ENCODE measurements at regions not wholly inside any gene's neighbourhood (a gene's known extent, or its start where the extent isn't known, plus 50 kb on each side); places are given as distances from the start of the nearest gene placed in this dataset.
"Not testable (repeated sequence)": the region's sequence is repeated elsewhere in the genome, so short reads cannot be mapped to it uniquely, and the experiment has no call there.

GRCh38 chr6:55958790-55959189 is 83.4 kb upstream of the BMP5 start:
- DNase-seq (ENCODE audit: extremely low spot score, insufficient read length, low read depth) (no peak), FAIRE-seq (no peak)

GRCh38 chr6:55957961-55958422 is 82.6 kb upstream of the BMP5 start:
- DNase-seq (ENCODE audit: extremely low spot score, insufficient read length, low read depth) (no peak), FAIRE-seq (no peak)

DNA sequence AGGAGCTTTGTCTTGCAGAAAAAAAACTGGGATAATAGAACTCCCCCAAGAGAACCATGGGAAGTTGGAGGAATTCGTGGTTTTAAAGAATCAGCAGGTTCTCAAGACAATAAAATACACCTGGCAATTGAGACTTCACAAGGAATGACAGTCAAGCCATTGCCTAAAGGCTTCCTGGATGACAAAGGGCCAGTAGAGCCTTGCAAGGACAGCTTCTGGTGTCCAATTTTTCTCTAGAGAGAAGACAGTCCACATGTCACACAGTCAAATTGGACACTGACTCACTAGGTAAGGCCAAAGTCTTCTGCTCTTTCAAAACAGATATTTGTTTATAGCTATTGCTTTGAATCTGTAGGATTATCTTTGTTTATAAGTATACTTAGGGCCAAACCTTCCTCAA is 80.3 kb upstream of the BMP5 start:
- DNase-seq (ENCODE audit: extremely low spot score, insufficient read length, low read depth) (no peak), FAIRE-seq (no peak)

GRCh38 chr6:55954436-55954835 is 79.0 kb upstream of the BMP5 start:
- FAIRE-seq (no peak), DNase-seq (ENCODE audit: extremely low spot score, insufficient read length, low read depth) (no peak)

DNA sequence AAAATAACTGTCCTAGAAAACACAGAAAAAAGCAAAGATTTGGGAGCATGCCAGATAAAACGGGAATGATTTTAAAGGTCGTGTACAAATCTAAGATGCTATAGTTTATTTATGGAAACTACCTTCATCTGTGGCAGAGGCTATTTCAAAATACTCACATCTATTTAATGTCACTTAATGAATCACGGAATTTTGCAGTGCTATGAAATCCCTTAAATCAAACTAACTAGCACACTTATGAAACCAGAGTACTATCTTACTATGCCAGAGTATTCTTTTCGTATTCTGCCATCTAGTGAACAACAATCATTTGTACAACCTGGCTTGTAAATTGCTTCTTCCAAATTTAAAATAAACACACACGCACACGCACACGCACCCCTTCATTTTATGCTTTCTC is 77.9 kb upstream of the BMP5 start:
- FAIRE-seq, result no peak
- DNase-seq (ENCODE audit: extremely low spot score, insufficient read length, low read depth), result no peak

DNA sequence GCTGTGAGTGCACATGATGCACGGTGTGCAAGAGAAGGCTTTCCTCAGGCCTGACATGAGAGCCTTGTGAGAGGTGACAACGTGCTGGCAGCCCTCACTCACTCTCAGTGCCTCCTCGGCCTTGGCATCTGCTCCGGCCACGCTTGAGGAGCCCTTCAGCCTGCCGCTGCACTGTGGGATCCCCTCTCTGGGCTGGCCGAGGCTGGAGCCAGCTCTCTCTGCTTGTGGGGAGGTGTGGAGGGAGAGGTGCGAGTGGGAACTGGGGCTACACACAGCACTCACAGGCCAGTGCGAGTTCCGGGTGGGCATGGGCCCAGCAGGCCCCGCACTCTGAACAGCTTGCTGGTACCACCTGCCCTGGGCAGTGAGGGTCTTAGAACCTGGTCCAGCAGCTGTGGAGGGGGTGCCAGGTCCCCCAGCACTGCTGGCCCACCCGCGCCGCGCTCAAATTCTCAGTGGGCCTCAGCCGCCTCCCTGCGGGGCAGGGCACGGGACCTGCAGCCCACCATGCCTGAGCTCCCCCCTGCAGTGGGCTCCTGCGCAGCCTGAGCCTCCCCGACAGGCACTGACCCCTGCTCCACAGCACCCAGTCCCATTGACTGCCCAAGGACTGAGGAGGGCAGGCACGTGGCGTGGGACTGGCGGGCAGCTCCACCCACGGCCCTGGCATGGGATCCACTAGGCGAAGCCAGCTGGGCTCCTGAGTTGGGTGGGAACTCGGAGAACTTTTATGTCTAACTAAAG is 74.9 kb upstream of the BMP5 start:
- no peak for DNase-seq (ENCODE audit: extremely low spot score, insufficient read length, low read depth)
- FAIRE-seq, result no peak

GRCh38 chr6:55943329-55943728 is 67.9 kb upstream of the BMP5 start:
- FAIRE-seq (no peak), DNase-seq (ENCODE audit: extremely low spot score, insufficient read length, low read depth) (no peak)

GRCh38 chr6:55941702-55942101 is 66.3 kb upstream of the BMP5 start:
- DNase-seq (ENCODE audit: extremely low spot score, insufficient read length, low read depth) (no peak), FAIRE-seq (no peak)

DNA sequence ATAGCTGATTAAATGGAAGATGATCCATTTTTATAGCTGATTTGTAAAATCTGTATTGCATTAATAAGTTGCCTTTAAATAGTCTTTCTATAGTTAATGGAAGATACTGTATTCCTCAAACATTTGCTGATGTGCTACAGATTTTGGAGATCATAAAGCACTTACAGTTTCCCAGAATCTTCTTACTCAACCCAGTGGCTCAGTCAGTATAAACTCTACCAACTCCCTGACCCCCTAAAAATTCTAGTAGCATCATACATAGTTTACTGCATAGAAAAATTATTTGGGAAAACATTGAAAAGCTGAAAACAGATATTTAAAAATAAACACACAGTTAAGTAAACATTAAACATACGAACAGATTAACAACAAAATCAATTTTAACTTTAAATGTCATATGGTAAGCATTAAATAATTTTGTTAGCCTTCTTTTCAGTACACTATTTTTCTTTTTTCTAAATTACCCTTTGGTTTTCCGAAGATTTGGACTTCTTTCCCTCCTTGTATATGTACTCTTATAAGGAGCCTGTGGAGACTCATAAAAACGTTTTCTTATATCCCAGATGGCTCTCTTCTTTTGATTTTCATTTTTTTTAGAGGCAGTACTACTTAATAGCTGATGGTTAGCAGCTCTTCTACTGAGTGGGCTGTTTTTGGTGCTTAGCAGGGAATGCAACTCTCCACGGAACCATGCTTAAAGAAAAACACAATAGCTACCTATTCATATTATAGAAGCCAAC is 62.7 kb upstream of the BMP5 start:
- FAIRE-seq, result no peak

GRCh38 chr6:55937261-55937947 is 62.0 kb upstream of the BMP5 start:
- no peak for DNase-seq (ENCODE audit: extremely low spot score, insufficient read length, low read depth)
- FAIRE-seq, result no peak

More for the DNA sequence above, 62.7 kb upstream of the BMP5 start:
- DNase-seq (ENCODE audit: extremely low spot score, insufficient read length, low read depth), result no peak

DNA sequence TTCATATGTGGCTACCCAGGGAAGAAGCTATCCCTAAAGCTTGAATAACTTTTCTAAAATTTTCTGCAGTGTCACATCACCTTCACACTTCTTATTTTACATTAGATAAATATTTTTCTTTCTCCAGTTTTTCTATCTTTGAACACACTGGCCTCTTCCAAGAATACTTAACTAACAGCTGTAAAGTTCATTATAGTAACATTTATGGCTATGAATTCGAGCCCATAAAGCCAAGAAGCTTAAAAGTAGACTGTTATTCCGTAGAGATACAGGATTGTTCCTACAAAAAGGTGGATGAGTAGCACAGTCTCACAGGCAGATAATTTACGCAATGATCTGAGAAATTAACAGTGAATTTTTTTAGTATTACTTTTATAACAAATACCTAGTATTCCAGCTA is 55.7 kb upstream of the BMP5 start:
- no peak for FAIRE-seq
- DNase-seq (ENCODE audit: extremely low spot score, insufficient read length, low read depth), result no peak

DNA sequence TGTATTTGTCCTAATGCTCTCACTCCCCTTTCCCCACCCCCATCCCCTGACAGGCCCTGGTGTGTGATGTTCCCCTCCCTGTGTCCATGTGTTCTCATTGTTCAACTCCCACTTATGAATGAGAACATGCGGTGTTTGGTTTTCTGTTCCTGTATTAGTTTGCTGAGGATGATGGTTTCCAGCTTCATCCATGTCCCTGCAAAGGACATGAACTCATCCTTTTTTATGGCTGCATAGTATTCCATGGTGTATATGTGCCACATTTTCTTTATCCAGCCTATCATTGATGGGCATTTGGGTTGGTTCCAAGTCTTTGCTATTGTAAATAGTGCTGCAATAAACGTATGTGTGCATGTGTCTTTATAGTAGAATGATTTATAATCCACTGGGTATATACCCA is 52.3 kb upstream of the BMP5 start:
- not testable (repeated sequence) for DNase-seq (ENCODE audit: extremely low spot score, insufficient read length, low read depth); FAIRE-seq

- DNase-seq (ENCODE audit: extremely low spot score, insufficient read length, low read depth) (no peak), FAIRE-seq (no peak)
Measured at GRCh38 chr6:55925292-55925691, 49.9 kb upstream of the BMP5 start.

Measured in GM18507 (cell line).